Breast epithelium (tissue), 3 donors: ENCODE measurements at regions not wholly inside any gene's neighbourhood (a gene's known extent, or its start where the extent isn't known, plus 50 kb on each side); places are given as distances from the start of the nearest gene placed in this dataset.

ENCODE experiments used
- POLR2A ChIP-seq: fragments of 450-650 bp; IDR thresholded peaks from one replicate; pipeline ENCODE4 v1.6.1; 2016; ENCODE audit warnings: antibody characterized with exemption, mild to moderate bottlenecking, moderate library complexity
- POLR2AphosphoS5 ChIP-seq, 3 donors: sonication (generic); formaldehyde crosslinking; IDR thresholded peaks; one replicate each; pipeline ENCODE4 v1.6.1; 2017; ENCODE audit warnings: antibody characterized with exemption in 3 of 3
- TF ChIP-seq, protein P1 (sequence below), 3 donors: fragments of 450-650 bp; IDR thresholded peaks; one replicate each; pipeline ENCODE4 v1.5.1; 2016 to 2017; ENCODE audit warnings: antibody characterized with exemption in 3 of 3, mild to moderate bottlenecking in 3 of 3, moderate library complexity in 3 of 3

DNA sequence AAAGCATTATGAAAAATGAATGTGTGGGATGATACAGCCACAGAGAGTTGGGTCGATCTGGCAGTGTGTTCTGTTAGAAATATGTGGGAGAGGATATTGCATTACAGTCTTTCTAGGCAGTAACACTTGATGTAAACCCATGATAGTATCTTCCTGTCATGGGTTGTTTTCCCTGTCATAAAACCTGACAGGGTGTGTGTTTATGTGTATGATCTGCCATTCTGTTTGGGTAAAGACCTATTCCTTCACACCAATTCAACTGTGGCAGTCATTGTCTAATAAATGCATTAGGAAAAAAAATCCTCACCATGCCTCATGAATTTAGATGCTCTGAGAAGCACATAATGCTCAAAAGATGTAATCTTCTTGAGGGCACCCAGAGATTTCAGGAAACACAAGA lies 501.7 kb downstream of the CDY2B start:
- TF ChIP-seq, protein P1, sequence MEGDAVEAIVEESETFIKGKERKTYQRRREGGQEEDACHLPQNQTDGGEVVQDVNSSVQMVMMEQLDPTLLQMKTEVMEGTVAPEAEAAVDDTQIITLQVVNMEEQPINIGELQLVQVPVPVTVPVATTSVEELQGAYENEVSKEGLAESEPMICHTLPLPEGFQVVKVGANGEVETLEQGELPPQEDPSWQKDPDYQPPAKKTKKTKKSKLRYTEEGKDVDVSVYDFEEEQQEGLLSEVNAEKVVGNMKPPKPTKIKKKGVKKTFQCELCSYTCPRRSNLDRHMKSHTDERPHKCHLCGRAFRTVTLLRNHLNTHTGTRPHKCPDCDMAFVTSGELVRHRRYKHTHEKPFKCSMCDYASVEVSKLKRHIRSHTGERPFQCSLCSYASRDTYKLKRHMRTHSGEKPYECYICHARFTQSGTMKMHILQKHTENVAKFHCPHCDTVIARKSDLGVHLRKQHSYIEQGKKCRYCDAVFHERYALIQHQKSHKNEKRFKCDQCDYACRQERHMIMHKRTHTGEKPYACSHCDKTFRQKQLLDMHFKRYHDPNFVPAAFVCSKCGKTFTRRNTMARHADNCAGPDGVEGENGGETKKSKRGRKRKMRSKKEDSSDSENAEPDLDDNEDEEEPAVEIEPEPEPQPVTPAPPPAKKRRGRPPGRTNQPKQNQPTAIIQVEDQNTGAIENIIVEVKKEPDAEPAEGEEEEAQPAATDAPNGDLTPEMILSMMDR (IDR thresholded peaks at IDR 0.05) = no peak
- TF ChIP-seq POLR2A (no peak), POLR2AphosphoS5 (IDR thresholded peaks at IDR 0.05) (no peak)
